HG03521 (cell line): ENCODE measurements at regions not wholly inside any gene's neighbourhood (a gene's known extent, or its start where the extent isn't known, plus 50 kb on each side); places are given as distances from the start of the nearest gene placed in this dataset.
A peak's percentile ranks its signal among the peaks of the same experiment; 100 is the strongest.
"Not testable (repeated sequence)": the region's sequence is repeated elsewhere in the genome, so short reads cannot be mapped to it uniquely, and the experiment has no call there.

ENCODE experiments used
- ATAC-seq: cut with Tn5 transposase; IDR thresholded peaks from one replicate; pipeline ENCODE4 v1.9.1; 2021; ENCODE audit warnings: mild to moderate bottlenecking, moderate library complexity; ENCODE audit not compliant: unreplicated experiment

DNA sequence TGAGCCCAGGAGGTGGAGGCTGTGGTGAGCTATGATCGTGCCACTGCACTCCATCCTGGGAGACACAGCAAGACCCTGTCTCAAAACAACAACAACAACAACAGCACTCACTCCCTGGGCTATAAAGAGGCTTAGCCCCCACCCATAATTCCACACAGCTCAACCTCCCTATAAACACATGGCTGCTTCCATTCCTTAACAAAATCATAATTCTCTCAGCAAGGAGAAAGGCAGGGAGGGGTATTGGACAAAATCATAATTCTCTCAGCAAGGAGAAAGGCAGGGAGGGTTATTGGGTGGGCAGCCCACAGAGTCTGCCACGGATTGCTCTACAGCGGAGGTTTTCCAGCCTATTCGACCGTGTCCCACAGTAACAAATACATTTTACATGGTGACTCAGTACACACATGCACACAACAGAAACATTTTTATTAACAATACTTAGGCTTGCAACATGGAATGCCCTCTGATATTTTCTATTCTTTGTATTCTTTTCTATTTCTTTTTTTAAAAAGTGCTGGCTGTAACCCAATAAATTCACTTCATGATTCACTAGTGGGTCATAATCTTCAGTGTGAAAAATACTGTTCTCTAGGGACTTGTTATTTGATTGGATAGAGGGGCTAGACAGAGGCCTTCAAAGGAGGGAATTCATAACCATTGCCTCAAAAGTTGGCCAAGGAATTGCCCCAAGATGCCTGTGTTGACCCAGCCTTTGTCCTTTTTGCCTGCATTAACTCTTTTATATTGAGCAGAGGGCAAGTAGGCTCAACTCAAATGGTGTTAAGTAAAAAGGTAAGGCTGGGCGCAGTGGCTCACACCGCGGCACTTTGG lies 50.6 kb upstream of the ZMYND8 start:
- no peak for ATAC-seq

DNA sequence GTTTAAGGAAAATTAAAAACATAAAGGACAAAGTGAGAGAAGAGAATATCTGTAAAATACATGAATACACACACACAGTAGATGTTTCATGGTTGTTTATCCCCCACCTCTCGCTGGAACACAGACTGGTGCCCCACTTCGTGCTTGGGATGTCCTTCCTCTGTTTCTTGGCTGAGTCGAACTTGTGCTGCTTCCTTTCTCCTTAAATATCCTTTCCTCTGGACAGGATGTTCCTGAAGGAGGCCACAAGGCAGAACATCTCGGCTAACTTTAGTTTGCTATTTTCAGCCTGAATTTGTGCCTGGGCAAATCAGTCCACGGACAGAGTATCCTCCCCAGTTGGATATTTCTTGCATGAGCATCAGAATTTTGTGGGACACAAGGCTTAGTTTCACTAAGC lies 54.7 kb upstream of the ZMYND8 start:
- no peak for ATAC-seq

DNA sequence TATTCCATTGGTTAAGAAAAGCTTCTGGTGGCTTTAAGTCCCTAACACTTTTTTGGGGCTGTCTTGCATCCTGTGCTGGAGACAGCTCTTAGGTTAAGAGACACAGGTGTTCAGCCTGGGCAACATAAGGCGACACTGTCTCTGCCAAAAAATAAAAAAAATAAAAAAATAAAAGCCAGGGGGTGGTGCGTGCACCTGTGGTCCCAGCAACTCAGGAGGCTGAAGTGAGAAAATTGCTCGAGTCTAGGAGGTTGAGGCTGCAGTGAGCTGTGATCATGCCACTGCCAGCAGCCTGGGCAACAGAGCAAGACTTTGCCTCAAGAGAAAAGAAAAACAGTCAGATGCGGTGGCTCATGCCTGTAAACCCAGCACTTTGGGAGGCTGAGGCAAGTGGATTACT lies 55.6 kb upstream of the ZMYND8 start:
- no peak for ATAC-seq

DNA sequence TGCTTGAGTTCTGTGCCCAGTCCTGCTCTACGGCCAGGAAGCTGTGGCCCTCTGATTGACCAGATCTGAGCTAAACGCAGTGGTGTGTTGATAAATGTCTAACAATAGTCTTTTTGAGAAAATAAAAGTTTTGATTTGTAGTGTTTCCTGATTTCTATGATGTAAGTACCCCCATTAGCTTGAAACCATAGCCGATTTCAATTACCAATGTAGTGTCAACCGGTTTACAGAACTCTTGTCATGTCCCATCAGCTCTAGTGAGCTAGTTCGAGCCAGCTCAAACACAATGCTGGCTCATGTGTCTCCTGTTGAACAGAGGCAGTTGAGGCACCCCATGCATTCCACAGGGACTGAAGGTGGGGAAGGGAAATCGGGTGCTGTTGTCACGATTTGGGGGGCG lies 56.7 kb upstream of the ZMYND8 start:
- no peak for ATAC-seq

DNA sequence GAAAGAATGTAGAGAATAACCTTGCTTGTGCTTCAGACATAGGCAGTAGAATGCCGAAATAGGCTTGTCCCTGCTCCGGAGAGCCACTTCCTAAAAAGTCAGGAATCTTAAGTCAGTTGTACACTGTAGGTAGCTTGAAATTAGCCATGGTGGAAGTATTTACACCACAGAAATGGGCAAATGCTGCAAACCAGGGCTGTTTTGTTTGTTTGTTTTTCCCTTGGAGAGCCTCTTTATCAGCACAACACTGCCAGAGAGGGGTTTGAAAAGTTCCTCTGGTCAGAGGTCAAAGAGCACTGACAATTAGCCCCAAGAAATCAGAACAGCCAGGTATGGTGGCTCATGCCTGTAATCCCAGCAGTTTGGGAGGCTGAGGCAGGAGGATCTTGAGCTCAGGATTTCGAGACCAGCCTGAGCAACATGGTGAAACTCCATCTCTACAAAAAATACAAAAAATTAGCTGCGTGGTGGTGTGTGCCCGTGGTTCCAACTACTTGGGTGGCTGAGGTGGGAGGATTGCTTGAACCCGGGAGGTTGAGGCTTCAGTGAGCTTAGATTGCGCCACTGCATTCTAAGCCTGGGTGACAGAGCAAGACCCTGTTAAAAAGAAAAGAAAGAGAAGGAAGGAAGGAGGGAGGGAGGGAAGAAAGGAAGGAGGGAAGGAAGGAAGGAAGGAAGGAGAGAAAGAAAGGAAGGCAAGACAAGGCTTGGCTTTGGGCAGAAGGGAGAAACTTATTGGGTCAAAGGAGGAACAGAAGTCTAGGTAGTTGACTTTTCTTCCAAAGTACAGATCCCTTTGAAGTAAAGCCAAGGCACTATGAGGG lies 61.0 kb upstream of the ZMYND8 start:
- no peak for ATAC-seq

DNA sequence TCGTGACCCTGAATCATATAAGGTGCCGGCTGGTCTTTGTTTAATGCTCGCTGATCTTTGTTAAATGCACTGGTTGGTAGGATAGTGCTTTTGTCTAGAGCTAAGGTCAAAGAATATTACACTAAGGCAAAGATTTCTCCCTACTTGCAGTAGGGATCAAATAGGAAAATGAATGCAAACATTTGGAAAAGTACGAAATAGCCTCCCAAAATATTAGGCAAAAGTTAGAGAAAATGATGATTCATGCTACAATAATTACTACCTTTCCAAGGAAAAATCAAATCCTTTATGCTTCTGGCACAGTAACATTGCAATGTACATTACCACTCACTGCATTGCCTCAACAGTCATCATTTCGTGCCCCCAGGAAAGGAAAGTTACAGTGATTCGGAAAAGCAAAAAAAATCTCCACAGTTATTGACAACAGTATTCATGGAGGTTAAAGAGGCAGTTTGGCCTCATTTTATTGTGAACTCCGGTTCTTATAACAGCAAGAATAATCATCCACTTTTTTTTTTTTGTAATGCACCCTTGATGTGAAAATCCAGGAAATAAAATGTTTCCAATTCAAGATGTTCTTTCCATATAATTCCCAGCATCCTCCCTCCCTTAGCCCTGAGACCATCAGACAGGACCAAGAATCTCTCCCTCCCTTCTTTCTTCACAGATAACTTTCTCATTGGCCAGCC lies 61.7 kb upstream of the ZMYND8 start:
- ATAC-seq: no peak

DNA sequence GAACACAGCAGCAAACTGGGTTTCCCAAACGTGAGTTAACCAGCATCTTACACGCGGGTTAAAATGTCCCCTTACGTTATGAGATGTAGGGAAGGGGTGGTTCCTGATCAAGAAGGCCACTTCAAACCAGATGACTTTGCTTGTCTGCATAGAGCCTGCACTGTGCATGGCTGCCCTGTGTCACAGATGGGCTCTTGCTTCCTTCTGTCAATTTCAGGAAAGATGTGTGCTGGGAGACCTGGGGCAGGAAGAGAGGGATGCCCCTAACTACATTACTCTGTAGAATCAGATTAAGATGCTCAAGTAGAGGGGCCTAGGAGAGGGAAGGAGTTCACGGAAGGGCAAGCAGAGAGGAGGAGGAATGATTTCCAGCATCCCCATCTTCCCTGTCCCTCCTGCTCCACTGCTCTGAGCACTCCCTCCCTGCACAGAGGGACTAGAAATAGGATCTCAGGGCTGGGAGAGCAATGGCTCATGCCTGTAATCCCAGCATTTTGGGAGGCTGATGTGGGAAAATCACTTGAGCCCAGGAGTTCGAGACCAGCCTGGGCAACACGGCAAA lies 63.5 kb upstream of the ZMYND8 start:
- ATAC-seq: no peak

DNA sequence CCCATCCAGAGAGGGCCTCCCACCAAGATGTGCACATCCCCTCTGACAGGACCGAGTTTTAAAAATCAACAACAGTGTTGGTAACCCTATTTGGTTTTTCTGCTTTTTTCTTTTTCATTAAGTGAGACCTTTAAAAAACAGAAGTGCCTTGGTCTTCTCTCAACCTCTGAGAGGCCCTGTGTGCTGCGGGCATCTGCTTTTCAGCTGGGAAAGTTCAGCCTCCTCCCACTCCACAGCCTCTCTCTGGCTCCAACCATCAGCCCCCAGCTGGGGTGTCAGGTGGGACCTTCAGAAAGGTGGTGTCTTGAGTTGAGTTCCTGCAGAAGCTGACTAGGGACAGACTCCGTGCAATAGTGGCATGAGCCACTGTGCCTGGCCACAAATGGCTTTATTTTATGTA lies 64.6 kb upstream of the ZMYND8 start:
- ATAC-seq: no peak

DNA sequence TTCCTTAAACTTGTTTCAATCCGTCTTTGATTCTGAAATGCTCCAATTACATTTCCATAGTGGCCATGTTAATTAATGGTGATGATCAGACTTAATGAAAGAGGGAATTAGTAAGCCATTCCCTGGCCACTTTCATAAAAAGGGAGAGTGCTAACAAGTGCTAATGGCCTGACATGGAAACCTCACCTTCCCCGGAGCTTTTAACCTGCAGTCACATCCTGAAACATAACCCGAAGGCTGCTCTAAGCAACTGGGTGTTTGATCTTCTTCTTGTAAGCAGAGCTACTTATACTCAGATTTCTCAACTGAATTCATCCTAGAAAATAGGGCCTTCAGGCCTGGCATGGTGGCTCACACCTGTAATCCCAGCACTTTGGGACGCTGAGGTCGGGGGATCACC lies 67.1 kb upstream of the ZMYND8 start:
- ATAC-seq: no peak

DNA sequence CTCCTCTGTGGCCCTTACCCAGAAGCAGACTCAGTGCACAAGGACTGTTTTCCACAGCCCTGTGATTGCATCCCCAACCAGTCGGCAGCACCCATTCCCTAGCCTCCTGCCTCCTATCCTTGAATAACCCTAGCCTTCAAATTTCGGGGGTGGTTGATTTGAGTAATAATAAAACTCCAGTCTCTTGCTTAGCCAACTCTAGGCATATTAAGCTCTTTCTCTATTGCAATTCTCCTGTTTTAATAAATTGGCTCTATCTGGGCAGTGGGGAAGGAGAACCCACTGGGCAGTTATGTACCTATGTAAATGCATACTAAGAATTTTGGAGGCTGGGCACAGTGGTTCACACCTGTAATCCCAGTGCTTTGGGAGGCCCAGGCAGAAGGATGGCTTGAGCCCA lies 70.6 kb upstream of the ZMYND8 start:
- ATAC-seq: no peak

DNA sequence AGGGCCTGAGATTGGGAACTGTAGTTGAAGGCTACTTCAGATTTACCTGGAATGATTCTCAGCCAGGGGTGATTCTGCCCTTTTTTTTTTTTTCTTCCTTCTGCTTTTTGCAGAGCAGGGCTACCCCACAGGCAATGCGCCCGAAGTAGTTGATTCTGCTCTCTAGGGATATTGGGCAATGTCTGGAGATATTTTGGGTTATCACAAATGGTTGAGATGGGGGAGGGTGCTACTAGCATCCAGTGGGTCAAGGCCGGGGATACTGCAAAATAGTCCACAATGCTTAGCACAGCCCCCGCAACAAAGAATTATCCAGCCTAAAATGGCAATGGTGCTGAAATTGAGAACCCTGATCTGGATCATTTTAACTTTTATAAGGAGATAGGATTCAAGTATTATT lies 71.2 kb upstream of the ZMYND8 start:
- no peak for ATAC-seq

DNA sequence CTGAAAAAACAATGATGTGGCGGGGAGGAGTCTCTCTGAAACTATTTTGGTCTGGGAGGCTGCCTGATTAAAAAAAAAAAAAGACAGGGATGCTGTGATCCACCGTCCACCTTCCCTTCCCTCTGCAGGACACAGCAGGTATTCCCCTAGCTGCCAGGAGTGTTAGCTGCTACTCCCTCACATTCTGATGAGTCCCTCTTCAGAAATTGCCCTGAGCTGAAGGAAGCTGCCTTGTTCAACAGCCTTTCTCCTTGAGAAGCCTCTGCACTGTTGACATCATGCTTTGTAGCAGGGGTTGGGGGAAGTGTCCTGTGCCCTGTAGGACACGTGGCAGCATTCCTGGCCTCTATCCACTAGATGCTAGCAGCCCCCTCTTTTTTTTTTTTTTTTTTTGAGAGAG lies 71.7 kb upstream of the ZMYND8 start:
- ATAC-seq: no peak

DNA sequence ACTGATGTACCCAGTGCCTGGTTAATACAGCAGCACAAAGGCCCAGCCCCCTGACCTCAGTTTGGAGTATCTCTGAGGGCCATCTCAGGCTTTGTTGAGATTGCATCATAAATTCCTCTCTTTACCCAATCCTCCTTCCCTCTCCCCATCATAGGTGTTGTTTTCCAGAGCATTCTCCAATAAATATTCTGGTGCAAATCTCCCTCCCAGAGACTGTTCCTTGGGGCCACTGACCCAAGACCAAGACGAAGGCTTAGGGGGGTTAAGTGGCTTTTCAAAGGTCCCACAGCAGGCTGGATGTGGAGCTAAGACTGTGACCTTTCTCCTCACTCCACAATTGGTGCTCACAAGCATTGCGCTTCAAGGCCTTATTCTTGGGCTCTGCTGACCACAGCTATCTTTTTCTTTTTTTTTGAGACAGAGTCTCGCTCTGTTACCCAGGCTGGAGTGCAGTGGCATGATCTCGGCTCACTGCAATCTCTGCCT lies 72.4 kb upstream of the ZMYND8 start:
- ATAC-seq: no peak

DNA sequence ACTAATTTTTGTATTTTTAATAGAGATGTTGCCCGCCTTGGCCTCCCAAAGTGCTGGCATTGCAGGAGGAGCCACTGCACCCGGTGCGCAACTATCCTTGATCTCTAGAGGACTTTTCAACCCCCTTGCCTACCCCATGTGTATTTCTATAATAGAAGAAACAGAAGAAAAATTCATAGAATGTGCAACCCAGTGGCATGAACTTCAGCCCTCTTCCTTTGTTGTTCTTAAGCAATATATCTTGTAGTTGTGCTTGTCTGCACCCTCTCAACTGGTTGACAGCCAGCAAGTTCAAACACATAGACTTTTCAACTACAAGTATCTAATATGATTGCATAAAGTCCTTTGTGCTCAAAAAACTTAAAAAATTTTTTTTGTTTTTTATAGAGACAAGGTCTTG lies 72.3 kb upstream of the NCOA3 start:
- ATAC-seq: no peak

DNA sequence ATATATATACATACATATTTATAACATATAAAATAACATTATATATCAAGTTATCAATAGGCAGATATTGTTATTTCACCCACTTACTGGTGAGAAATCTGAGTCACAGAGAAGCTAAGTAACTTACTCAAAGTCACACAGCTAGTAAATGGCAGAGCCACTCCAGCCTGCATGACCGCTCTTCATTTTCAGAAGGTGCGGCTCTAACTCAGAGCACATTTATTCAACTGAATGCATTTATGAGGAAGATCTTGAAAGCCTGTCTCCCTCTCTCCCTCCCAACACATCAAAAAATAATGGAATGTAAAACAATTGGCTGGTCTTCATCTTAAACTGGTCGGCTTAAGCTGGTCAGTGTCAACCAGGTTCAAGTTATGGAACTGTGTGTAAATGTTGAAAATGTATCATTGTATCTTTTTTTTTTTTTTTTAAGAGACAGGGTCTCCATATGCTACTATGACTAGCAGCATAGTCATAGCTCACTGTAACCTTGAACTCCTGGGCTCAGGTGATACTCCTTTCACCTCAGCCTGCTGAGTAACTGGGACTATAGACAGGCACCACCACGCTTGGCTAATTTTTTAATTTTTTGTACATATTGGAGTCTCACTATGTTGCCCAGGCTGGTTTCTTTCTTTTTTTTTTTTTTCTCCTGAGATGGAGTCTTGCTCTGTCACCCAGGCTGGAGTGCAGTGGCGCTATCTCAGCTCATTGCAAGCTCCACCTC lies 70.7 kb upstream of the NCOA3 start:
- no peak for ATAC-seq

DNA sequence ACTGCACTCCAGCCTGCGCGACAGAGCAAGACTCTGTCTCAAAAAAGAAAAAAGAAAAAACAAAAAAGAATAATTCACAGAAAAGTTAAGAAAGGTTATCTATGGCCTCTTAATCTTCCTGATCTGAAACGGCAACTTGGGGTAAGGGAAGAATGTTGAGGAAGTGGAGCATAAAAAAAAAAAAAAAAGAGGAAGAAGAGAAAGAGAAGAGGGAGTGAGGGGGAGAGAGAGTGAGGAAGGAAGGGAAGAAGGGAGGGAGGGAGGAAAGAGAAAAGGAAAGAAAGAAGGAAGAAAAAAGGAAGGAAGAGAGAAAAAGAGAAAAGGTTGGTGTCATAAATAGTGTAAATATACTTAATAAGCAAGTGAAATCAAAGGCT lies 68.9 kb upstream of the NCOA3 start:
- ATAC-seq: no peak

DNA sequence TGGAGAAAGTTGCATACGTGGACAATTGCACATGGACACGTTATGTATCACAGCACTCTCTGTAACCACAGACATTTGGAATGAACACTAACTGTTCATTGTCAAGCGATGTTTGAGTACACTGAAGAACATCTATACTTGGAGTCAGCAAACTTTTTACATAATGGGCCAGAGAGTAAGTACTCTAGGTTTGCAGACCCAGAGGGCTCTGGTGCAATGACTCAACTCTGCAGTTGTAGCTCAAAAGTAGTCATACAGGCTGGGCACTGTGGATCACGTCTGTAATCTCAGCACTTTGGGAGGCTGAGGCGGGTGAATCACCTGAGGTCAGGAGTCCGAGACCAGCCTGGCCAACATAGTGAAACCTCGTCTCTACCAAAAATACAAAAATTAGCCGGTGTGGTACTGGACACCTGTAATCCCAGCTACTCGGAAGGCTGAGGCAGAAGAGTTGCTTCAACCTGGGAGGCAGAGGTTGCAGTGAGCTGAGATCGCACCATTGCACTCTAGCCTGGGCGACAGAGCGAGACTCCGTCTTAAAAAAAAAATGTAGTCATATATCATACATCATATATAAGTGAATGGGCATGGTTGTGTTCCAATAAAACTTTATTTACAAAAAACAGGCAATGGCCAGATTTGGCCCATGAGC lies 67.4 kb upstream of the NCOA3 start:
- ATAC-seq: not testable (repeated sequence)

DNA sequence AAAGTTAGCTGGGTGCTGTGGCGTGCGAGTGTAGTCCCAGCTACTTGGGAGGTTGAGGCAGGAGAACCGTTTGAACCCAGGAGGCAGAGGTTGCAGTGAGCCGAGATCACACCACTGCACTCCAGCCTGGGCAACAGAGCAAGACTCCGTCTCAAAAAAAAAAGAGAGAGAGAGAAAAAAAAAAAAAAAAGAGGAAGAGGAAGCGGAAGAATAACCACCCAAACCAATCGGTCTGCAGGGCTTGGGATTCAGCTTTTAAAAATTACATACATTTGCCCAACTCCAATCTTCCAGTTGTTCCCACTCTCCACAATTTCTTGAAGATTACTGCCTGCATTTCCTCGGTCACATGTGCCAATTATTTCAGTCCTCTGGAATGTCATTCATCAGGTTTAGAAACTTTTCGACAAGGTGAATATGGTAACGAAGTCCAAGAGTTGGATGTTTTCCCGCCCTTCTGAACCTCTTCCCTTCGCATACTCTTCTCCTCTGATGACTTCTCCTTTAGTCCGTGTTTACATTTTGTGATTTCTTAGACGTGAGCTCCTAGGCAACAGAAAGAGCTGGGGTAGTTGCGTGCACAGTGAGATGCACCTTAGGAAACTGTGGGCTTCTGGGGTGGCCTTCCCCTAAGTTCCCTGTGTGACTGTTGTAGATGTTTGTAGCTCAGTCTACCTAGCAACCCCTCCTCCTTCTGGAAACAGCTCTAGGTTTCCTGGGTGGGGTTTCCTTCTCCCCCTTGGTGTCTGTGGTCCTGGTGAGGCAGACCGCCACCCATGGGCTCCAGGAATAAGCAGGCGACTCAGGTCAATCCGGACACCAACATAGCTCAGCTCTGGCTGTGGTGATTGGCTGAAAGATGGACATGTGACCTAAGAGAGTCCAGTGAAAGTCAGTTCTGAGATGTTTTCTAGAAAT lies 63.0 kb upstream of the NCOA3 start:
- ATAC-seq: peak; percentile 60
